GM12892 (cell line): ENCODE measurements at regions not wholly inside any gene's neighbourhood (a gene's known extent, or its start where the extent isn't known, plus 50 kb on each side); places are given as distances from the start of the nearest gene placed in this dataset.

Experiments used
- POLR2A ChIP-seq: IDR thresholded peaks from 2 replicates; pipeline ENCODE4 v1.6.1; 2011; ENCODE audit warnings: low read depth, low read length, control low read depth
- POLR2AphosphoS5 ChIP-seq: IDR thresholded peaks from 2 replicates; pipeline ENCODE4 v1.6.1; 2011; ENCODE audit warnings: low read depth, low read length, control low read depth
- TAF1 ChIP-seq: IDR thresholded peaks from 2 replicates; pipeline ENCODE4 v1.6.1; 2011; ENCODE audit warnings: low read depth, mild to moderate bottlenecking, control low read depth, low read length, borderline replicate concordance

- no peak for TF ChIP-seq POLR2A
- no peak for TF ChIP-seq TAF1
- no peak for TF ChIP-seq POLR2AphosphoS5
Measured at GRCh38 chr2:6780765-6781274, 84.9 kb downstream of the CMPK2 start.
